ENCODE measurements at regions not wholly inside any gene's neighbourhood (a gene's known extent, or its start where the extent isn't known, plus 50 kb on each side); places are given as distances from the start of the nearest gene placed in this dataset.

GRCh38 chr5:118726891-118727290 lies 261.5 kb downstream of the DTWD2 start:
- H3K4me1 ChIP-seq, result peaks cover 4% of the 10 kb centered on the region
- no peak overlapping the region for H3K4me3 ChIP-seq
- no peak for DNase-seq (ENCODE audit: extremely low spot score in 2 of 2)
- no peaks in the 10 kb centered on the region for H3K36me3 ChIP-seq
- no peak overlapping the region for H3K27ac ChIP-seq
- H3K27me3 ChIP-seq, result no peaks in the 10 kb centered on the region
- TF ChIP-seq CTCF (IDR thresholded peaks at IDR 0.05), result no peak
- TF ChIP-seq POLR2AphosphoS5 (IDR thresholded peaks at IDR 0.05; ENCODE audit: insufficient read depth in 1 of 2, low read depth in 1 of 2), result no peak
- TF ChIP-seq POLR2A (IDR thresholded peaks at IDR 0.05), result no peak
- intact Hi-C loops (cut with DNase I), result no loop called here
- no peaks in the 10 kb centered on the region for H3K9me3 ChIP-seq

GRCh38 chr5:118723021-118723338 lies 265.4 kb downstream of the DTWD2 start:
- H3K27ac ChIP-seq, result no peak overlapping the region
- no peaks in the 10 kb centered on the region for H3K9me3 ChIP-seq
- no peaks in the 10 kb centered on the region for H3K27me3 ChIP-seq
- H3K4me1 ChIP-seq, result no peaks in the 10 kb centered on the region
- TF ChIP-seq POLR2A (IDR thresholded peaks at IDR 0.05), result no peak
- no peak for TF ChIP-seq CTCF (IDR thresholded peaks at IDR 0.05)
- TF ChIP-seq POLR2AphosphoS5 (IDR thresholded peaks at IDR 0.05; ENCODE audit: insufficient read depth in 1 of 2, low read depth in 1 of 2), result no peak
- intact Hi-C loops (cut with DNase I), result no loop called here
- H3K4me3 ChIP-seq, result no peak overlapping the region
- no peaks in the 10 kb centered on the region for H3K36me3 ChIP-seq
- DNase-seq (ENCODE audit: extremely low spot score in 2 of 2), result no peak

- TF ChIP-seq POLR2A (IDR thresholded peaks at IDR 0.05), result no peak
- no peak for TF ChIP-seq CTCF (IDR thresholded peaks at IDR 0.05)
- TF ChIP-seq POLR2AphosphoS5 (IDR thresholded peaks at IDR 0.05; ENCODE audit: insufficient read depth in 1 of 2, low read depth in 1 of 2), result no peak
- no peak overlapping the region for H3K4me3 ChIP-seq
Observed at GRCh38 chr5:118722122-118723020, 266.0 kb downstream of the DTWD2 start.

GRCh38 chr5:118711727-118712126 lies 276.6 kb downstream of the DTWD2 start:
- H3K9me3 ChIP-seq, result no peaks in the 10 kb centered on the region
- DNase-seq (ENCODE audit: extremely low spot score in 2 of 2), result no peak
- no peaks in the 10 kb centered on the region for H3K4me1 ChIP-seq
- H3K4me3 ChIP-seq, result no peak overlapping the region
- H3K27ac ChIP-seq, result no peak overlapping the region
- no peak for TF ChIP-seq POLR2A (IDR thresholded peaks at IDR 0.05)
- TF ChIP-seq POLR2AphosphoS5 (IDR thresholded peaks at IDR 0.05; ENCODE audit: insufficient read depth in 1 of 2, low read depth in 1 of 2), result no peak
- no peak for TF ChIP-seq CTCF (IDR thresholded peaks at IDR 0.05)
- no peaks in the 10 kb centered on the region for H3K36me3 ChIP-seq
- H3K27me3 ChIP-seq, result no peaks in the 10 kb centered on the region
- intact Hi-C loops (cut with DNase I), result no loop called here

More at GRCh38 chr5:118722122-118723020, 266.0 kb downstream of the DTWD2 start:
- no peaks in the 10 kb centered on the region for H3K4me1 ChIP-seq
- no peak for DNase-seq (ENCODE audit: extremely low spot score in 2 of 2)
- H3K36me3 ChIP-seq, result no peaks in the 10 kb centered on the region
- no peaks in the 10 kb centered on the region for H3K9me3 ChIP-seq
- H3K27me3 ChIP-seq, result no peaks in the 10 kb centered on the region
- intact Hi-C loops (cut with DNase I), result no loop called here
- no peak overlapping the region for H3K27ac ChIP-seq

- Histone ChIP-seq H3K4me1 (no peaks in the 10 kb centered on the region), H3K36me3 (no peaks in the 10 kb centered on the region), H3K4me3 (no peak overlapping the region), H3K27me3 (no peaks in the 10 kb centered on the region), H3K9me3 (peaks cover 6% of the 10 kb centered on the region), H3K27ac (no peak overlapping the region)
- DNase-seq (ENCODE audit: extremely low spot score in 2 of 2), result no peak
- intact Hi-C loops (cut with DNase I), result no loop called here
- TF ChIP-seq POLR2A (IDR thresholded peaks at IDR 0.05), result no peak
- TF ChIP-seq CTCF (IDR thresholded peaks at IDR 0.05), result no peak
- no peak for TF ChIP-seq POLR2AphosphoS5 (IDR thresholded peaks at IDR 0.05; ENCODE audit: insufficient read depth in 1 of 2, low read depth in 1 of 2)
Observed at GRCh38 chr5:118705959-118706667, 282.2 kb downstream of the DTWD2 start.

Measured in vagina (tissue), 2 donors.